ENCODE measurements at regions not wholly inside any gene's neighbourhood (a gene's known extent, or its start where the extent isn't known, plus 50 kb on each side); places are given as distances from the start of the nearest gene placed in this dataset.

- TF ChIP-seq, protein P1, sequence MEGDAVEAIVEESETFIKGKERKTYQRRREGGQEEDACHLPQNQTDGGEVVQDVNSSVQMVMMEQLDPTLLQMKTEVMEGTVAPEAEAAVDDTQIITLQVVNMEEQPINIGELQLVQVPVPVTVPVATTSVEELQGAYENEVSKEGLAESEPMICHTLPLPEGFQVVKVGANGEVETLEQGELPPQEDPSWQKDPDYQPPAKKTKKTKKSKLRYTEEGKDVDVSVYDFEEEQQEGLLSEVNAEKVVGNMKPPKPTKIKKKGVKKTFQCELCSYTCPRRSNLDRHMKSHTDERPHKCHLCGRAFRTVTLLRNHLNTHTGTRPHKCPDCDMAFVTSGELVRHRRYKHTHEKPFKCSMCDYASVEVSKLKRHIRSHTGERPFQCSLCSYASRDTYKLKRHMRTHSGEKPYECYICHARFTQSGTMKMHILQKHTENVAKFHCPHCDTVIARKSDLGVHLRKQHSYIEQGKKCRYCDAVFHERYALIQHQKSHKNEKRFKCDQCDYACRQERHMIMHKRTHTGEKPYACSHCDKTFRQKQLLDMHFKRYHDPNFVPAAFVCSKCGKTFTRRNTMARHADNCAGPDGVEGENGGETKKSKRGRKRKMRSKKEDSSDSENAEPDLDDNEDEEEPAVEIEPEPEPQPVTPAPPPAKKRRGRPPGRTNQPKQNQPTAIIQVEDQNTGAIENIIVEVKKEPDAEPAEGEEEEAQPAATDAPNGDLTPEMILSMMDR (IDR thresholded peaks at IDR 0.05), result no peak
- TF ChIP-seq POLR2A (IDR thresholded peaks at IDR 0.05), result no peak
- TF ChIP-seq EP300 (IDR thresholded peaks at IDR 0.05), result no peak
Measured at GRCh38 chr5:133756756-133757155, 144.4 kb upstream of the FSTL4 start.

Measured in tibial nerve (tissue), 4 donors.